Heart left ventricle (tissue), 13 donors: ENCODE measurements at regions not wholly inside any gene's neighbourhood (a gene's known extent, or its start where the extent isn't known, plus 50 kb on each side); places are given as distances from the start of the nearest gene placed in this dataset.

Experiments used
- POLR2A ChIP-seq, 2 donors: fragments of 450-650 bp; IDR thresholded peaks; one replicate each; pipeline ENCODE4 v1.6.1; 2017; ENCODE audit warnings: antibody characterized with exemption in 2 of 2, mild to moderate bottlenecking in 2 of 2, moderate library complexity in 2 of 2
- TF ChIP-seq, protein P1 (sequence below), 12 donors: fragments of 200-600 bp; sonication (generic) in 4 of 12; IDR thresholded peaks; one replicate each; pipeline versions ENCODE4 v1.5.0 to v1.8.0; 2018 to 2022; ENCODE audit warnings: antibody characterized with exemption in 12 of 12, mild to moderate bottlenecking in 5 of 12
- donor health status: ischemic (EF 13 %, LVEDD 7.1; RV severe dilation, severe dysfunction).
- donor health status: DM: no; HTN: yes; CAD: no.
- donor health status: DM: no; HTN: no; CAD: no.
- donor health status: ischemic (EF 25% LVEDD 6.9; RV normal size, moderate dysfunction).
- donor health status: ischemic (EF 25% LVEDD 5.7; RV mildly dilated, moderate dysfunction).
- donor health status: ischemic (EF 35%, LVEDD 5.7; RV mildly dilated, moderate dysfunction).
- donor health status: nonischemic (EF 11% LVEDD 7.7; RV severe dilation, severe dysfunction).
- donor health status: DM: yes; HTN: yes; CAD: no.
- donor health status: PGD.
- donor health status: ischemic (EF 29% LVEDD 5.4; RV normal size, mild dysfunction).
- donor health status: nonischemic (EF 23%, LVEDD 6.1; RV moderate dilation, normal function).

GRCh38 chr13:90562443-90562842 is 785.0 kb upstream of the MIR17HG start:
- no peak for TF ChIP-seq POLR2A (IDR thresholded peaks at IDR 0.05)
- TF ChIP-seq, protein P1, sequence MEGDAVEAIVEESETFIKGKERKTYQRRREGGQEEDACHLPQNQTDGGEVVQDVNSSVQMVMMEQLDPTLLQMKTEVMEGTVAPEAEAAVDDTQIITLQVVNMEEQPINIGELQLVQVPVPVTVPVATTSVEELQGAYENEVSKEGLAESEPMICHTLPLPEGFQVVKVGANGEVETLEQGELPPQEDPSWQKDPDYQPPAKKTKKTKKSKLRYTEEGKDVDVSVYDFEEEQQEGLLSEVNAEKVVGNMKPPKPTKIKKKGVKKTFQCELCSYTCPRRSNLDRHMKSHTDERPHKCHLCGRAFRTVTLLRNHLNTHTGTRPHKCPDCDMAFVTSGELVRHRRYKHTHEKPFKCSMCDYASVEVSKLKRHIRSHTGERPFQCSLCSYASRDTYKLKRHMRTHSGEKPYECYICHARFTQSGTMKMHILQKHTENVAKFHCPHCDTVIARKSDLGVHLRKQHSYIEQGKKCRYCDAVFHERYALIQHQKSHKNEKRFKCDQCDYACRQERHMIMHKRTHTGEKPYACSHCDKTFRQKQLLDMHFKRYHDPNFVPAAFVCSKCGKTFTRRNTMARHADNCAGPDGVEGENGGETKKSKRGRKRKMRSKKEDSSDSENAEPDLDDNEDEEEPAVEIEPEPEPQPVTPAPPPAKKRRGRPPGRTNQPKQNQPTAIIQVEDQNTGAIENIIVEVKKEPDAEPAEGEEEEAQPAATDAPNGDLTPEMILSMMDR (IDR thresholded peaks at IDR 0.05) = no peak
